H9 (cell line): ENCODE measurements at regions not wholly inside any gene's neighbourhood (a gene's known extent, or its start where the extent isn't known, plus 50 kb on each side); places are given as distances from the start of the nearest gene placed in this dataset.

ENCODE experiments used
- DNase-seq: peaks from one replicate; pipeline ENCODE4 v3.0.0-alpha.2; 2017
- H2AFZ ChIP-seq: one replicate; pipeline ENCODE4 v1.6.1; 2013; ENCODE audit warnings: mild to moderate bottlenecking, low read length, control low read depth, moderate library complexity
- H2AK5ac ChIP-seq: 2 replicates; pipeline ENCODE4 v1.6.1; 2013; ENCODE audit warnings: low read length, control low read depth, mixed read lengths; ENCODE audit not compliant: insufficient read length
- H2BK120ac ChIP-seq: one replicate; pipeline ENCODE4 v1.6.1; 2013; ENCODE audit warnings: low read depth, mild to moderate bottlenecking, low read length, control low read depth, inconsistent platforms; ENCODE audit not compliant: poor library complexity, severe bottlenecking
- H2BK12ac ChIP-seq: 2 replicates; pipeline ENCODE4 v1.6.1; 2013; ENCODE audit warnings: low read length, control low read depth, mixed read lengths, low read depth; ENCODE audit not compliant: insufficient read length
- H2BK15ac ChIP-seq: 2 replicates; pipeline ENCODE4 v1.6.1; 2013; ENCODE audit warnings: low read depth, low read length, control low read depth
- H2BK20ac ChIP-seq: one replicate; pipeline ENCODE4 v1.6.1; 2013; ENCODE audit warnings: low read depth, mild to moderate bottlenecking, low read length, control low read depth, inconsistent platforms; ENCODE audit not compliant: poor library complexity, severe bottlenecking
- H2BK5ac ChIP-seq: 2 replicates; pipeline ENCODE4 v1.6.1; 2013; ENCODE audit warnings: low read length, control low read depth, mixed read lengths; ENCODE audit not compliant: insufficient read length
- H3K14ac ChIP-seq: 2 replicates; pipeline ENCODE4 v1.6.1; 2013; ENCODE audit warnings: low read length, control low read depth; ENCODE audit not compliant: insufficient read depth
- H3K18ac ChIP-seq: 2 replicates; pipeline ENCODE4 v1.6.1; 2013; ENCODE audit warnings: low read depth, mild to moderate bottlenecking, mixed read lengths, low read length, control low read depth; ENCODE audit not compliant: insufficient read length
- H3K23ac ChIP-seq: 2 replicates; pipeline ENCODE4 v1.6.1; 2013; ENCODE audit warnings: low read length, control low read depth, mixed read lengths, low read depth; ENCODE audit not compliant: insufficient read length
- H3K23me2 ChIP-seq: 2 replicates; pipeline ENCODE4 v1.6.1; 2013; ENCODE audit warnings: low read depth, mild to moderate bottlenecking, mixed read lengths, low read length, control low read depth; ENCODE audit not compliant: insufficient read length, poor library complexity, severe bottlenecking
- H3K27ac ChIP-seq: 2 replicates; pipeline ENCODE4 v1.5.1; 2013; ENCODE audit warnings: low read length, control low read depth, mixed read lengths, low read depth; ENCODE audit not compliant: insufficient read length
- H3K27me3 ChIP-seq: 2 replicates; pipeline ENCODE4 v1.6.1; 2013; ENCODE audit warnings: low read length, control low read depth, inconsistent platforms; ENCODE audit not compliant: insufficient read depth
- H3K4ac ChIP-seq: 2 replicates; pipeline ENCODE4 v1.6.1; 2013; ENCODE audit warnings: low read depth, mild to moderate bottlenecking, control low read depth, inconsistent platforms, low read length, moderate library complexity
- H3K4me1 ChIP-seq: 2 replicates; pipeline ENCODE4 v1.6.1; 2013; ENCODE audit warnings: low read length, control low read depth, inconsistent platforms; ENCODE audit not compliant: insufficient read depth
- H3K4me2 ChIP-seq: 2 replicates; pipeline ENCODE4 v1.6.1; 2013; ENCODE audit warnings: low read length, control low read depth, mixed read lengths; ENCODE audit not compliant: insufficient read length, insufficient read depth
- H3K56ac ChIP-seq: 2 replicates; pipeline ENCODE4 v1.6.1; 2013; ENCODE audit warnings: low read depth, mild to moderate bottlenecking, mixed read lengths, low read length, control low read depth; ENCODE audit not compliant: insufficient read length
- H3K79me1 ChIP-seq: 2 replicates; pipeline ENCODE4 v1.6.1; 2013; ENCODE audit warnings: low read depth, mild to moderate bottlenecking, moderate library complexity, low read length, control low read depth, inconsistent platforms; ENCODE audit not compliant: insufficient read depth, poor library complexity, severe bottlenecking
- H3K79me2 ChIP-seq: 2 replicates; pipeline ENCODE4 v1.6.1; 2013; ENCODE audit warnings: low read length, control low read depth, inconsistent platforms; ENCODE audit not compliant: insufficient read depth
- H3K9ac ChIP-seq: 2 replicates; pipeline ENCODE4 v1.6.1; 2013; ENCODE audit warnings: low read length, control low read depth, mixed read lengths; ENCODE audit not compliant: insufficient read length; ENCODE audit errors: extremely low read depth
- H3K9me3 ChIP-seq: one replicate; pipeline ENCODE4 v1.6.1; 2013; ENCODE audit warnings: low read depth, low read length, inconsistent platforms; ENCODE audit not compliant: control insufficient read depth
- H3T11ph ChIP-seq: one replicate; pipeline ENCODE4 v1.6.1; 2013; ENCODE audit warnings: mild to moderate bottlenecking, low read length, control low read depth, inconsistent platforms
- H4K20me1 ChIP-seq: one replicate; pipeline ENCODE4 v1.6.1; 2013; ENCODE audit not compliant: control insufficient read depth, insufficient read length, insufficient read depth
- H4K5ac ChIP-seq: 2 replicates; pipeline ENCODE4 v1.6.1; 2013; ENCODE audit warnings: low read depth, mild to moderate bottlenecking, mixed read lengths, low read length, control low read depth; ENCODE audit not compliant: insufficient read length
- H4K8ac ChIP-seq: replicated peaks from 2 replicates; pipeline ENCODE4 v1.6.1; 2013; ENCODE audit warnings: low read length, control low read depth, mixed read lengths, low read depth; ENCODE audit not compliant: insufficient read length
- H4K91ac ChIP-seq: 2 replicates; pipeline ENCODE4 v1.6.1; 2013; ENCODE audit warnings: low read depth, mild to moderate bottlenecking, moderate library complexity, mixed read lengths, low read length, control low read depth; ENCODE audit not compliant: insufficient read length
- H3K27ac Mint-ChIP-seq, 3 experiments: 2 replicates in 2 of 3; 3 replicates in 1 of 3; pipeline ENCODE4 v1.8.0; 2020 to 2021; ENCODE audit warnings: mixed read lengths in 3 of 3, mild to moderate bottlenecking in 1 of 3, moderate library complexity in 1 of 3
- H3K27me3 Mint-ChIP-seq: 2 replicates; pipeline ENCODE4 v1.8.0; 2021; ENCODE audit warnings: low read depth, mild to moderate bottlenecking, moderate library complexity, mixed read lengths
- H3K36me3 Mint-ChIP-seq, 3 experiments: 2 replicates in 2 of 3; 3 replicates in 1 of 3; pipeline ENCODE4 v1.8.0; 2020 to 2021; ENCODE audit warnings: low read depth in 3 of 3, mixed read lengths in 3 of 3; ENCODE audit not compliant: insufficient read depth in 1 of 3
- H3K4me1 Mint-ChIP-seq, 2 experiments: 2 replicates each; pipeline ENCODE4 v1.8.0; 2020; ENCODE audit warnings: mixed read lengths in 2 of 2
- H3K4me3 Mint-ChIP-seq, 2 experiments: 2 replicates in 1 of 2; 3 replicates in 1 of 2; pipeline ENCODE4 v1.8.0; 2020 to 2021; ENCODE audit warnings: mild to moderate bottlenecking in 2 of 2, mixed read lengths in 2 of 2, moderate library complexity in 1 of 2
- H3K9me3 Mint-ChIP-seq, 2 experiments: 2 replicates in 1 of 2; 3 replicates in 1 of 2; pipeline ENCODE4 v1.8.0; 2020; ENCODE audit warnings: mild to moderate bottlenecking in 2 of 2, mixed read lengths in 2 of 2, moderate library complexity in 1 of 2
- WGBS: extraction: QIAGEN DNeasy Blood & Tissue Kit; methylation state at CpG from one replicate; pipeline ENCODE4 v1.1.7; 2013; ENCODE audit warnings: missing lambda C conversion rate, low lambda C conversion rate, mixed read lengths; ENCODE audit not compliant: insufficient read length; ENCODE audit errors: extremely low coverage; 5-methylcytosine and 5-hydroxymethylcytosine counted together
- TF ChIP-seq, protein P1 (sequence below): fragments of 200-600 bp; sonication (generic); conservative IDR thresholded peaks from 3 replicates; pipeline ENCODE4 v1.8.0; 2021; ENCODE audit warnings: antibody characterized with exemption, mild to moderate bottlenecking

- H3K27me3 ChIP-seq, result no peaks in the 10 kb centered on the region
- H2AFZ ChIP-seq, result no peak overlapping the region
- no peak overlapping the region for H3K27ac Mint-ChIP-seq
- H3K18ac ChIP-seq, result no peak overlapping the region
- H2AK5ac ChIP-seq, result no peak overlapping the region
- WGBS, result no CpG with 5 or more reads among the region's 27 CpGs
- peaks cover 5% of the 10 kb centered on the region in 2 experiments; a peak in 2 of 4 replicates for H3K4me1 Mint-ChIP-seq
- peaks cover 9% of the 10 kb centered on the region for H3K27me3 Mint-ChIP-seq
- no peak overlapping the region for H4K8ac ChIP-seq
- no peaks in the 10 kb centered on the region for H4K20me1 ChIP-seq
- no peak overlapping the region for H3K27ac ChIP-seq
- no peaks in the 10 kb centered on the region for H3K9me3 ChIP-seq
- no peak overlapping the region for H2BK15ac ChIP-seq
- H3K4ac ChIP-seq, result no peak overlapping the region
- H3K23ac ChIP-seq, result no peak overlapping the region
- no peak overlapping the region for H4K91ac ChIP-seq
- no peaks in the 10 kb centered on the region for H3K79me2 ChIP-seq
- no peaks in the 10 kb centered on the region for H3K79me1 ChIP-seq
- no peak overlapping the region for H3K9ac ChIP-seq
- H2BK120ac ChIP-seq, result no peak overlapping the region
- no peak overlapping the region for H3K14ac ChIP-seq
- H3K4me3 Mint-ChIP-seq, result no peak overlapping the region
- H2BK12ac ChIP-seq, result no peak overlapping the region
- H3K9me3 Mint-ChIP-seq, result peaks cover 9 to 18% of the 10 kb centered on the region in 2 experiments
- no peak overlapping the region for H3K56ac ChIP-seq
- H3K36me3 Mint-ChIP-seq, result peaks cover 7 to 15% (median 8%) of the 10 kb centered on the region in 3 experiments
- H2BK5ac ChIP-seq, result no peak overlapping the region
- H3T11ph ChIP-seq, result no peak overlapping the region
- H3K4me1 ChIP-seq, result no peaks in the 10 kb centered on the region
- DNase-seq, result no peak
- H3K4me2 ChIP-seq, result no peak overlapping the region
- H3K23me2 ChIP-seq, result peaks cover 2% of the 10 kb centered on the region
- TF ChIP-seq, protein P1, sequence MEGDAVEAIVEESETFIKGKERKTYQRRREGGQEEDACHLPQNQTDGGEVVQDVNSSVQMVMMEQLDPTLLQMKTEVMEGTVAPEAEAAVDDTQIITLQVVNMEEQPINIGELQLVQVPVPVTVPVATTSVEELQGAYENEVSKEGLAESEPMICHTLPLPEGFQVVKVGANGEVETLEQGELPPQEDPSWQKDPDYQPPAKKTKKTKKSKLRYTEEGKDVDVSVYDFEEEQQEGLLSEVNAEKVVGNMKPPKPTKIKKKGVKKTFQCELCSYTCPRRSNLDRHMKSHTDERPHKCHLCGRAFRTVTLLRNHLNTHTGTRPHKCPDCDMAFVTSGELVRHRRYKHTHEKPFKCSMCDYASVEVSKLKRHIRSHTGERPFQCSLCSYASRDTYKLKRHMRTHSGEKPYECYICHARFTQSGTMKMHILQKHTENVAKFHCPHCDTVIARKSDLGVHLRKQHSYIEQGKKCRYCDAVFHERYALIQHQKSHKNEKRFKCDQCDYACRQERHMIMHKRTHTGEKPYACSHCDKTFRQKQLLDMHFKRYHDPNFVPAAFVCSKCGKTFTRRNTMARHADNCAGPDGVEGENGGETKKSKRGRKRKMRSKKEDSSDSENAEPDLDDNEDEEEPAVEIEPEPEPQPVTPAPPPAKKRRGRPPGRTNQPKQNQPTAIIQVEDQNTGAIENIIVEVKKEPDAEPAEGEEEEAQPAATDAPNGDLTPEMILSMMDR, result no peak
- H2BK20ac ChIP-seq, result no peak overlapping the region
- H4K5ac ChIP-seq, result no peak overlapping the region
These were observed 237.7 kb downstream of the DLL1 start for GRCh38 chr6:170052991-170053821.
